KMS-11 (cell line): ENCODE measurements at regions not wholly inside any gene's neighbourhood (a gene's known extent, or its start where the extent isn't known, plus 50 kb on each side); places are given as distances from the start of the nearest gene placed in this dataset.

Experiments used
- H2AFZ ChIP-seq: fragments of 200-600 bp; sonication (generic); 2 replicates; pipeline ENCODE4 v1.6.1; 2016; ENCODE audit warnings: antibody characterized with exemption, mixed run types, low read depth
- H3K27ac ChIP-seq: fragments of 200-600 bp; sonication (generic); 2 replicates; pipeline ENCODE4 v1.6.1; 2016; ENCODE audit warnings: mild to moderate bottlenecking, mixed run types
- H3K27me3 ChIP-seq: fragments of 200-600 bp; sonication (generic); 2 replicates; pipeline ENCODE4 v1.6.1; 2017; ENCODE audit warnings: mild to moderate bottlenecking, low read depth, mixed run types, moderate library complexity; ENCODE audit not compliant: insufficient read depth
- H3K36me3 ChIP-seq: fragments of 200-600 bp; sonication (generic); 2 replicates; pipeline ENCODE4 v1.6.1; 2017; ENCODE audit warnings: mild to moderate bottlenecking, mixed run types; ENCODE audit not compliant: insufficient read depth
- H3K4me1 ChIP-seq: fragments of 200-600 bp; sonication (generic); 2 replicates; pipeline ENCODE4 v1.6.1; 2016; ENCODE audit warnings: mild to moderate bottlenecking, low read depth, mixed run types; ENCODE audit not compliant: poor library complexity, severe bottlenecking
- H3K4me2 ChIP-seq: fragments of 200-600 bp; sonication (generic); 2 replicates; pipeline ENCODE4 v1.7.0; 2016; ENCODE audit warnings: mild to moderate bottlenecking, mixed run types
- H3K4me3 ChIP-seq: fragments of 200-600 bp; sonication (generic); IDR thresholded peaks from 2 replicates; pipeline ENCODE4 v1.6.1; 2017; ENCODE audit warnings: low read depth, low read length, mixed read lengths; ENCODE audit not compliant: insufficient read depth
- H3K79me2 ChIP-seq: fragments of 200-600 bp; sonication (generic); 2 replicates; pipeline ENCODE4 v1.6.1; 2016; ENCODE audit warnings: low read depth, mixed run types; ENCODE audit not compliant: insufficient read depth
- H3K9ac ChIP-seq: fragments of 200-600 bp; sonication (generic); 2 replicates; pipeline ENCODE4 v1.6.1; 2016; ENCODE audit warnings: mild to moderate bottlenecking, mixed run types
- H4K20me1 ChIP-seq: fragments of 200-600 bp; sonication (generic); 2 replicates; pipeline ENCODE4 v1.6.1; 2016; ENCODE audit warnings: mild to moderate bottlenecking, mixed run types; ENCODE audit not compliant: insufficient read depth
- TF ChIP-seq, protein P1 (sequence below): fragments of 200-600 bp; sonication (generic); conservative IDR thresholded peaks from 2 replicates; pipeline ENCODE4 v1.6.1; 2017; ENCODE audit warnings: low read depth, mild to moderate bottlenecking, antibody characterized with exemption, low read length, moderate library complexity, mixed read lengths

DNA sequence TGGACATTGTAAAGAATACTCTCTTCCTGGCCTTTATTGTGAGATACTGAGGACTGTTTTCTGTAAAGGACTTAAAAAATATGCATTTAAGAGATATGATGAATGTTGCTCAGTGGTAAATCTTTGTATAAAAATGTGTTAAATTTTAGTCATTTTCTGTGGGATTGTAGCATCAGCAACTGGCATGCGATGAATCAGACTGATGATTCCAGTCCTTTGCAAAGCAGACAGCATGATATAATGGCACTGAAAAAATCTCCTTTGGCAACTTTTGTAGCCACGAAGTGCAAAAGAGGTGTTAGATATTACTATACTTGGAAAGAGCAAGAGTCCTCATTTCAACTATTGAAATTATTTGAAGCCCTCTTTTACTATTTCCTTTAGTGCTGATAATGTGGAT is 678.7 kb downstream of the PLCL1 start:
- Histone ChIP-seq H3K4me2 (no peak overlapping the region), H3K27ac (no peak overlapping the region), H2AFZ (no peak overlapping the region), H4K20me1 (no peaks in the 10 kb centered on the region), H3K9ac (no peak overlapping the region), H3K4me3 (no peak overlapping the region), H3K4me1 (no peaks in the 10 kb centered on the region), H3K79me2 (no peaks in the 10 kb centered on the region), H3K27me3 (no peaks in the 10 kb centered on the region), H3K36me3 (no peaks in the 10 kb centered on the region)
- TF ChIP-seq, protein P1, sequence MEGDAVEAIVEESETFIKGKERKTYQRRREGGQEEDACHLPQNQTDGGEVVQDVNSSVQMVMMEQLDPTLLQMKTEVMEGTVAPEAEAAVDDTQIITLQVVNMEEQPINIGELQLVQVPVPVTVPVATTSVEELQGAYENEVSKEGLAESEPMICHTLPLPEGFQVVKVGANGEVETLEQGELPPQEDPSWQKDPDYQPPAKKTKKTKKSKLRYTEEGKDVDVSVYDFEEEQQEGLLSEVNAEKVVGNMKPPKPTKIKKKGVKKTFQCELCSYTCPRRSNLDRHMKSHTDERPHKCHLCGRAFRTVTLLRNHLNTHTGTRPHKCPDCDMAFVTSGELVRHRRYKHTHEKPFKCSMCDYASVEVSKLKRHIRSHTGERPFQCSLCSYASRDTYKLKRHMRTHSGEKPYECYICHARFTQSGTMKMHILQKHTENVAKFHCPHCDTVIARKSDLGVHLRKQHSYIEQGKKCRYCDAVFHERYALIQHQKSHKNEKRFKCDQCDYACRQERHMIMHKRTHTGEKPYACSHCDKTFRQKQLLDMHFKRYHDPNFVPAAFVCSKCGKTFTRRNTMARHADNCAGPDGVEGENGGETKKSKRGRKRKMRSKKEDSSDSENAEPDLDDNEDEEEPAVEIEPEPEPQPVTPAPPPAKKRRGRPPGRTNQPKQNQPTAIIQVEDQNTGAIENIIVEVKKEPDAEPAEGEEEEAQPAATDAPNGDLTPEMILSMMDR, result no peak

DNA sequence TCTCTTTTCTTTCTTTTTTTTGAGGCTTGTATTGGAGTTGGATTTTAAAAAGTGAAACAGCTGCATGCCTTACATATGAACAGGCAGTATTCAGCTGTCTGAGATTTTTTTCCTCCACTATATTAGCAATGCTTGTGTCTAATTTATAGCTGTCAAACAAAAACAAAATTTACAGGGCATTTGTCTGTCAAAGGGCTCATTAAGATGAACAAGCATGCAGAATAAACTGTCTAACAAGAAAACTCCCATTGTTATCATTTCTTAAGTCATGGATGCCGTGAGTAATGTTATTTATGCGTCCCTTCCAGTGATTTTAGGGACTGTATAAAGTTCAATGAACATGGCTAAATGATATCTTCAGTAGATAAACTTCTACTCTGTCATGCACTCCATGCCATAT is 674.7 kb downstream of the PLCL1 start:
- no peak overlapping the region for H3K9ac ChIP-seq
- H3K27ac ChIP-seq, result no peak overlapping the region
- TF ChIP-seq, protein P1, result no peak
- no peaks in the 10 kb centered on the region for H3K4me1 ChIP-seq
- no peak overlapping the region for H2AFZ ChIP-seq
- H3K79me2 ChIP-seq, result no peaks in the 10 kb centered on the region
- H4K20me1 ChIP-seq, result no peaks in the 10 kb centered on the region
- no peak overlapping the region for H3K4me2 ChIP-seq
- no peak overlapping the region for H3K4me3 ChIP-seq
- H3K36me3 ChIP-seq, result no peaks in the 10 kb centered on the region; the same call in 1 of the 2 replicates
- H3K27me3 ChIP-seq, result no peaks in the 10 kb centered on the region

DNA sequence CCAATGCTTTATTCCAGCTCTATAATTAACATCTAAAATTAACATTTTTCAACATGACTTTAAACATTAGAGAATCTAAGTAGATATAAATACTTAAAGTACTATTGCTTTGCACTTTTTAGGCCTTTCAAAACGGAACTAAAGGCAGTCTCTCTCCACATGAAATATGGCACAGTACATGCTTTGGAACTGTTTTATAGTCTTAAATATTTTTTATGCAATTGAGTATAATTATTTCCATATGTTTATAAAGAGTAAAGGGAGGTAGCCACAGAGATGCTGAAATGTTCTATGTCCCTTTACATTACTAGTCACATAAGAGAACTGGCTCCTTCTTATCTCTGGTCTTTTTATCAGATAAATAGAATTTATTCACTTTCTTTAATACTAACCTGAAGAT is 674.0 kb downstream of the PLCL1 start:
- Histone ChIP-seq H2AFZ (no peak overlapping the region), H4K20me1 (no peaks in the 10 kb centered on the region), H3K4me1 (no peaks in the 10 kb centered on the region), H3K4me3 (no peak overlapping the region), H3K4me2 (no peak overlapping the region), H3K27ac (no peak overlapping the region), H3K9ac (no peak overlapping the region), H3K27me3 (no peaks in the 10 kb centered on the region), H3K36me3 (no peaks in the 10 kb centered on the region; the same call in 1 of the 2 replicates), H3K79me2 (no peaks in the 10 kb centered on the region)
- TF ChIP-seq, protein P1, result no peak

DNA sequence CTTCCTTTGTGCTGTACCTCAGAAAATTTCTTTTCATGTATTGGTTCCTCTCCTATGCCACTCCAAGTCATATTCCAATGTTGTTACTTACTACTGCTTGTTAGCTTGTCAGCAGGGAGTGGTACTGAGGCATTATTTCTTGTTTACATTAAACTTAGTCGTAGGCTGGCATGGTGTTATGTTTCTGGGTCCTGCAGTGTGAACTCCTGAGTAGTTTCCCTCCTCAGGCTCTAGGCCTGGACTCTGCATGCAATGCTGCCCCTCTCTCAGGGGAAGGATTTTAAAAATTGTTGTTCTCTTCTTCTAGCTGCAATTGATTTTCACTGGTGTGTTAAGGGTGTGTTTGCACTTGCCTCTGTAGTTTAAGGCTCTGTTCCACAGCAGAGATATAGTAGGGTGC is 671.6 kb downstream of the PLCL1 start:
- Histone ChIP-seq H3K27me3 (no peaks in the 10 kb centered on the region), H4K20me1 (no peaks in the 10 kb centered on the region), H3K4me3 (no peak overlapping the region), H3K27ac (no peak overlapping the region), H3K4me2 (no peak overlapping the region), H3K36me3 (no peaks in the 10 kb centered on the region; the same call in 1 of the 2 replicates), H2AFZ (no peak overlapping the region), H3K4me1 (no peaks in the 10 kb centered on the region), H3K9ac (no peak overlapping the region), H3K79me2 (no peaks in the 10 kb centered on the region)
- TF ChIP-seq, protein P1, result no peak
